Astrocyte (in vitro differentiated cells and primary cell): ENCODE measurements at regions not wholly inside any gene's neighbourhood (a gene's known extent, or its start where the extent isn't known, plus 50 kb on each side); places are given as distances from the start of the nearest gene placed in this dataset.

ENCODE experiments used
- CTCF ChIP-seq: IDR thresholded peaks from 2 replicates; pipeline ENCODE4 v1.5.1; 2011; ENCODE audit warnings: low read depth, mild to moderate bottlenecking, inconsistent platforms, low read length, moderate library complexity; ENCODE audit not compliant: insufficient read depth
- EZH2 ChIP-seq: IDR thresholded peaks from 2 replicates; pipeline ENCODE4 v1.6.1; 2012; ENCODE audit warnings: mild to moderate bottlenecking, low read length, inconsistent platforms; ENCODE audit not compliant: insufficient read depth

- TF ChIP-seq CTCF (no peak), EZH2 (no peak)
Measured at GRCh38 chr2:5264361-5264760, 427.8 kb upstream of the SOX11 start.
